MV-4-11 (cell line): ENCODE measurements at regions not wholly inside any gene's neighbourhood (a gene's known extent, or its start where the extent isn't known, plus 50 kb on each side); places are given as distances from the start of the nearest gene placed in this dataset.
A peak's percentile ranks its signal among the peaks of the same experiment; 100 is the strongest.
"Not testable (repeated sequence)": the region's sequence is repeated elsewhere in the genome, so short reads cannot be mapped to it uniquely, and the experiment has no call there.

ENCODE experiments used
- DNase-seq: peaks from one replicate; lab custom pipeline; 2025; lab: John Stamatoyannopoulos, UW

DNA sequence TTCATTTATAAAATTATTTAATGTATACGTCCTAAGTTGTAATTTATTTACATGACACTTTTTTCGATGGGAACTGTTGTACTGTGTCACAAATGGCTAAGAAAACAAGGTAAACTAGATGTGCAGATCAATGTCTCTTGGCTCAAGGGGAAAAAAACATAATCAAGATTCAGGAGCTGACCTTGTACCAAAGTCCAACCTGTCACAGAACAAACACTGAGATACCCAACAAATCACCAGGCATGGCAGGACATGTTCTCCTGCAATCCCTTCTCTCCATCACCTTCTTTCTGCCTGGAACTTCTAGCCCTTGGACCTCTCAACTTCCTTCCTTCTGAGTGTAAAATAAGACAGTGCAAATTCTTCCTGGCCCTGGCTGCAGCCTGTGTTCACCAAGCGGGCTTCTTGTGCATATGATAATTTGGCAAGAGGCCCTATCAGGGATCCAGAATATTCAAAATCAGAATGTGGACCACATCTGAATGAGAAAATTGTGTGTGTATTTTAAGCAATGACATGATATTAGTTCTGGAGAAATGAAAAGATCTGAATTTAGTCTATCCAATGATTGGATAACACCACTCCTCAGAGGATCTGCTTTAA, 445.9 kb downstream of the ZNF536 start:
- DNase-seq, result no peak

DNA sequence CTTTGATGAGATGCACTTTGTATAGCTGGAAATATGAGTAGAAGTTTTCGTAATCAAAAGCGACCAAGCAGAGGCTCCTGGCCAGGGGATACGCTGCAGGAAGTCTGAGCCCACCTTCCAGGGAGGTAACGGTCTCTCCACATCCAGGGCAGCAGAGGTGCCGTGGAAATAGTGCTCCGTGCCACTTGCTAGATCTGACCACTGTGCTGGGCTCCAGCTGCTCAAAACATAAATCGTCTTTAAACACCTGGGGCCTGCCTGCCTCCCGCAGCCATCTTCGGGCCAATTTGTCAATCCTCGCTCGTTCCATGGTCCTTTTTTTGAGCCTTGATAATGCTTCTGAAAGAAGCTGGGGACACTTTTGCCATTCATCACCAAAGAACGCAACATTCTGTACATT, 445.0 kb downstream of the ZNF536 start:
- DNase-seq, result no peak

DNA sequence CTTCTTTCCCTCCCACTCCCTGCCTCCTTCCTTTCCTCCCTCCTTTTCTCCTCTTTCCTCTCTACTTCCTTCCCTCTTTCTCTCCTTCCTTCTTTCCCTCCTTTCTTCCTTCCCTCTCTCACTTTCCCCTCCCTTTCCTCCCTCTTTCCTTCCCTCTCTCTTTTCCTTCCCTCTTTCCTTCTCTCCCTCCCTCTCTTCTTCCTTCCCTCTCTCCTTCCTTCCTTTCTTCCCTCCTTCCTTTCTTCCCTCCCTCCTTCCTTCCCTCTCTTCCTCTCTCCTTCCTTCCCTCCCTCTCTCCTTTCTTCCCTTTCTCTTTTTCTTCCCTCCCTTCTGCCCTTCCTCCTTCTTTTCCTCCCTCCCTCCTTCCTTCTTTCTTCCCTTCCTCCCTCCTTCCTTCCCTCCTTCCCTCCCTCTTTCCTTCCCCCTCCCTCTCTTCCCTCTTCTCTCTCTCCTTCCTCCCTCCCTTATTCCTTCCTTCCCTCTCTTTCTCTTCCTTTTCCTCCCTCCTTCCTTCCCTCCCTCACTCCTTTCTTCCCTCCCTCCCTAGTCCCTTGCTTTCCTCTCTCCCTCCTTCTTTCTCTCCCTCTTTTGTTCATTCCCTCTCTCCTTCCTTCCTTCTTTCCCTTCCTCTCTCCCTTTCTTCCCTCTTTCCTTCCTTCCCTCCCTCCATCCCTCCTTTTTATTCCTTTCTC, 443.9 kb downstream of the ZNF536 start:
- no peak for DNase-seq

DNA sequence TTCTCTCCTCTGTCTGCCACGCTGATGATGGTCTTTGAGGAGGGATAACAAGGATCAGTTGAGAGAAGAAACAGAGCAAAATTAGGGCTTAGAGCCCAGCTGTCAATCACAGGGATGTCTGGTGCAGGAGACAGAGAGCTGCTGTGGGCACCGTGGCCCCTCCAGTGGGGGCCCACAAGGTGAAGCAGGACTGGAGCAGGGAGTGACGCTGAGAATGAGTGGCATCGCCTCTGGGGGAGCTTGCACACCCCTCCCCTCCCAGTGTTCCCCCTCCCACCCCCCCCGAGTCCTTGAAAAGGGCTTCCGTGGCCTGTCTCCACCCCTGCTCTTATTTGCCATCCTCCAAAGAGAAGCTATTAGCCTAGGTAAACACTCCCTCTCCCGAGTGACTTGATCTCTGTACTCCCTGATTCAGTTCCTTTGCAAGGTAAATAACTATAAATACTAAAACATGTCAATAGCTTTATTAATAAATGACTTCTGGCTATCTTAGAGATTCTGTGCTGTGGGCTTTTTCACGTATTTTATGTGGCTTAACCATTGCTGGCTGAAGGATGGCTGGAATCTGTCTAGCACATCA, 440.0 kb downstream of the ZNF536 start:
- no peak for DNase-seq

DNA sequence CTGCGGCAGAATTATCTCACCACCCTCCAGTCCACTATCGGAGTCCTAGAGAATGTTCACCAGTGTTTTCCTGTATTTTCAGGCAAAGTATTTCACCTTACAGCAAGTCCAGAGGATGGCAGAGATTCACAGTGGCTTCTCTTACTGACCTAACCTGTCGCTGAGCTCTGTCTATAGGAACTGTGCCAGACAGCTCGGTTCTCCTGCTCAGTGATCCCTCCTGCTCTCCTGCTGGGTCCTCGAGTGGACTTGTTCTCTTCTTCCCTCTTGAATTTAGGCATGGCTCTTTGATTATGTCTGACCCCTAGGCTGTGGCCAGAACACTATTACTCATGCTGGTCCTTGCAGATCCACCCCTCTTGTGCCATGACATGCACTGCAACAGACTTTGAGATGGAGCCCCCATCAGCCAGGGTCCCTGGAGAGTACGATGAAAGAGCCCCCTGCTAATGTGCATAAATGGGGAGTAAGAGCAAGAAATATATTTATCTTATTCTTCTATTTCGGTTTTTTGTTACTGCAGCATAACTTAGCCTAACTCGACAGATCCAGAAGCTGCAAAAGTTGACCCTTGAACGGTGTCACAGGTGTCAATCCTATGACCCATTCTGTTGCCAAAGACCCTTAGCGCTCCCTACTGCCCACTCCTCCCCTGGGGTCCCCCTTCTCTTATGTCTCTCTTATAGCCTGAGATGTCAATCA, 439.4 kb downstream of the ZNF536 start:
- no peak for DNase-seq

DNA sequence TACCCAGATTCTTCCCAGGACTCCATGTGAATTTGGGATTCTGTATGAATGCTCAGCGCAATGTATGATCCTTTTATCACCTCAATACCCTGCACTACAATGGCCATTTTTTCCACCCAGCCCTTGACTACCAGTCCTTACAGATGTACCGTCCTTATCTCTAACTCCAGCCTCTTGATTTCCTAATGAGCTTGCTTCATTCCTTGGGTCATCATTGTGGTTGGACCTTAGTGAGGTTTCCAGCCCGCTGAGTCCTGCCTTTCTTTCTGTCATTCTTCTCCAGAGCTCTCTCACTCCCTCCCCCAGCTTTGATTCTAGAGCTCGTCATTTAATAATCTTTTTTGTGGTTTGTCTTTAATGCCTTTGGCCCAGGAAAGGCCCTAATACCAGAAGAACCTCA, 438.5 kb downstream of the ZNF536 start:
- DNase-seq, result peak; percentile 39

DNA sequence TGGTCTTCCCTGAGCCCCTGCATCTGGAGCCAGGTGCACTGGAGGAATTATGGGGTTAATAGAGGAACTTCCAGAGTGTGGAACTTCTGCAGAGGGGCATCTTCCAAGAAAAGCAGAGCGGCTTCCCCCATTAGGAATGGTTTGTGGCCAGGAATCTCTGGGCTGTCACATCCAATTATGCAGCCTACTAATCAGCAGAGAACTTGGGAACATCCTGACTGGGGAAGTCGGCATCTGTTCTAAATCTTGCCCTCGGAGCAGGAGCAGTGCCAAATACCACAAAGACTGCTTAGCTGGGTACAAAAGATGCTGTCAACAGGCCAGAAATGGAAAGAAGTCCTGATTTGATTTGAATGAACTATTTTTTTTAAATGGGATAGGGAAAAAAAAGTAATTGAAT, 435.1 kb downstream of the ZNF536 start:
- no peak for DNase-seq

DNA sequence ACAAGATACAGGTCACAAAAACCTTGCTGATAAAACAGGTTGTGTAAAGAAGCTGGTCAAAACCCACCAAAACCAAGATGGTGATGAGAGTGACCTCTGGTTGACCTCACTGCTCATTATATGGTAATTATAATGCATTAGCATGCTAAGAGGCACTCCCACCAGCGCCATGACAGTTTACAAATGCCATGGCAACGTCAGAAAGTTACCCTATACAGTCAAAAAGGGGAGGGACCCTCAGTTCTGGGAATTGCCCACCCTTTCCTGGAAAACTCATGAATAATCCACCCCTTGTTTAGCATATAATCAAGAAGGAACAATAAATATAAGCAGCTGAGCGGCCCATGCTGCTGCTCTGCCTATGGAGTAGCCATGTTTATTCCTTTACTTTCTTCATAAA, 434.1 kb downstream of the ZNF536 start:
- no peak for DNase-seq

DNA sequence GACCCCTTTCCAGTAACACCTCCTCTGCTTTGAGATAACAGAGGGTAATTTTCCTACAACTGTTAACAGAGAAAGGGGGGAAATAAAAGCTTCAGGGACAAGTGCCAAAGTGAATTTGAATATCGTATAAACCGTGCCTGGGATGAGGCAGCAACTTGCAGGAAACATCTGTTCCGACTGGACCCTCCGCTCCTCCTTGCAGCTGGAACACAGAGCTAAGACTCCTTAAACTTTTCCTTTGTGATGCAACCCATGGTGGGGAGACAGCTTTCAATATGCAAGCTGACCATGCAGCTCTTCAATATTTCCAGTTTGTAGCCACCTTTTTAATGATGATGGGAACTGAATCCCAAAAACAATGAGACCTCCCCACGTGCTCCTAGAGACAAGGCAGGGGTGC, 432.6 kb downstream of the ZNF536 start:
- DNase-seq, result no peak

DNA sequence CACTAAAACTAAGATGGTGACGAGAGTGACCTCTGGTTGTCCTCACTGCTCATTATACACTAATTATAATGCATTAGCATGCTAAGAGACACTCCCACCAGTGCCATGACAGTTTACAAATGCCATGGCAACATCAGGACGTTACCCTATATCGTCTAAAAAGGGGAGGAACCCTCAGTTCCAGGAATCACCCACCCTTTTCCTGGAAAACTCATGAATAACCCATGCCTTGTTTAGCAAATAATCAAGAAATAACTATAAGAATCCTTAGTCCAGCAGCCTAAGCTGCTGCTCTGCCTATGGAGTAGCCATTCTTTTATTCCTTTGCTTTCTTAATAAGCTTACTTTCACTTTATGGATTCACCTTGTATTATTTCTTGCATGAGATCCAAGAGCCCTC, 432.1 kb downstream of the ZNF536 start:
- DNase-seq, result not testable (repeated sequence)

DNA sequence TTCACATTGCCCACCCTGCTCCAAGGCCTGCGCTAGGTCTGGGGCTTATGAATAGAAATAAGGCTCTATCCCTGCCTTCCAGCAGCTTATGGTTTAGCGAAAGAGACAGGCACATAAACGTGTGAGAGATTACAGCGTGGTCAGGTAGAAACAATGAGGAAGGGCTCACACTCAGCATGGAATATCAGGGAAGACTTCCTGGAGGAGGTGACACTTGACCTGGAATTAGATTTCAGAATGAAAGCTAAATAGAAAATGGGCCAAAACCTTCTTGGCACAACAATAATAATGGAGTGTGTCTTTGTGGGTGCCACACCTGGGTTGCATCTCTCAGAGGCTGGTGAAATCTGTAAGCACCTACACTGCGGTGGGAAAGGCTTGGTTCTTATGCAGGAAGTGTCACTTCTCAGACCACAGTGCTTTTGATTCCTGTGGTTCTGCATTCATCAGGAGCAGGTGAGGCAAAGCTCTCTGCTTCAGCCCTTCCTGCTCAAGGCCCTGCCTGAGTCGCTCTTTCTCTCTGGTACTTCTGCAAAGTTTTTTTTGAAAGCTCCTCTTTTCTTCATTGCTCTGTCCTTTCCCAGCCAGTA, 430.3 kb downstream of the ZNF536 start:
- DNase-seq, result no peak

DNA sequence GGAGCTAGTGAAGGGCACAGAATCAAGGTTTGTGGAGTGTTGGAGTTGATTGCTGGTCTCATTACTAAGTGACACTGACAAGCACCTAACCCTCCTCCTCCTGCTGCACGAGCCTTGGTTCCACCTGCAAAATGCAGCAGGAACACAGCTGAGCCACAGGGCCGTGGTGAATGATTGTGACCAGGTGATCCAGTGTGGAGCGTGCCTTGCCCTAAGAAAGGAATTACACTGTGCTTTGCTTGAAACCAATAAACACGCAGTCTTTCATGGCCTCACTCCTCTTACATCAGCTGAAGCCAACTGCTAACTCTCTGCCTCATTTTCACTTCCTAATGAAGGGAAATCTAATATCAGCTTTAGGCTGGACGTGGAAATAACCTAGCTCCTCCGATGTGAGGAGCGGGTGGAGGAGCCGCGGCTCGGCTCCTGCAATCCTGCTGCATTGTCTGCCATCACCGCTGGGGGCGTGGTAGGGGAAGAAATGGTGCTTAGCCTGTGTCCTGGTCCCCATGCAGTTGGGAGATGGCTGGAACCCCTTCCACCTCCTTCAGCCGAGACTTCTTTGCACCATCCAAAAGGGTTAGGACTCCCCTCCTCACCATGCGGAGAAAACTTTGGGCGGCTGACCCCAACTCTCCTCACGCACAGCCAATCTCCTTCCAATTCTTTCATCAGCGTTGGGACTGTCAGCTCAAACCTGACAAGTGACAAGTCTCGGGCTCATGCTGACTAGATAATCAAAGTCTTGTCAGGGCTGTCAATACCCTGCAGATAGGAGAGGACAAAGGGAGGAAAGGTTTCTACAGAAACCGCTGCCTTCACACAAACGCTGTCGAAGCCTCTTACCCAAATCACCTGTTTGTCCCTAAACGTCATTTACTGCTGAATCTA, 427.9 kb downstream of the ZNF536 start:
- DNase-seq, result peak; percentile 35

DNA sequence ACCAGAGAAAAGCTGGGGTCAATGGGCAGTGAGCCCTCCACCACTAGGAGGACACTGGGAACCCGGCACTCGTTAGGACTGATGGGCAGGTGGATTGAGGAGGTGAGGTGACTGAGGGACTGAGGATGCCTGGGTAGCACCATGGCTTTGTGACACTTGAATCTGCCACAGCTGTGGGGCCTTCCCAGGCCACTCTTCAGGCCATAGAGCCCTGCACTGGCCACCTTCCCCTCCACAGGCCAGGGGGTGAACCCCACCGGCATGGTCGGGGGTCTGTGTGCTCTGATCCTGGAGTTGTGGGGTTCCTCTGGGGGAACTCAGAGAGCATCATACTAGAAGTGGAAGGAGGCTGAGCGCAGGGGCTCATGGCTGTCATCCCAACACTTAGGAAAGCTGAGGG, 423.5 kb downstream of the ZNF536 start:
- no peak for DNase-seq

DNA sequence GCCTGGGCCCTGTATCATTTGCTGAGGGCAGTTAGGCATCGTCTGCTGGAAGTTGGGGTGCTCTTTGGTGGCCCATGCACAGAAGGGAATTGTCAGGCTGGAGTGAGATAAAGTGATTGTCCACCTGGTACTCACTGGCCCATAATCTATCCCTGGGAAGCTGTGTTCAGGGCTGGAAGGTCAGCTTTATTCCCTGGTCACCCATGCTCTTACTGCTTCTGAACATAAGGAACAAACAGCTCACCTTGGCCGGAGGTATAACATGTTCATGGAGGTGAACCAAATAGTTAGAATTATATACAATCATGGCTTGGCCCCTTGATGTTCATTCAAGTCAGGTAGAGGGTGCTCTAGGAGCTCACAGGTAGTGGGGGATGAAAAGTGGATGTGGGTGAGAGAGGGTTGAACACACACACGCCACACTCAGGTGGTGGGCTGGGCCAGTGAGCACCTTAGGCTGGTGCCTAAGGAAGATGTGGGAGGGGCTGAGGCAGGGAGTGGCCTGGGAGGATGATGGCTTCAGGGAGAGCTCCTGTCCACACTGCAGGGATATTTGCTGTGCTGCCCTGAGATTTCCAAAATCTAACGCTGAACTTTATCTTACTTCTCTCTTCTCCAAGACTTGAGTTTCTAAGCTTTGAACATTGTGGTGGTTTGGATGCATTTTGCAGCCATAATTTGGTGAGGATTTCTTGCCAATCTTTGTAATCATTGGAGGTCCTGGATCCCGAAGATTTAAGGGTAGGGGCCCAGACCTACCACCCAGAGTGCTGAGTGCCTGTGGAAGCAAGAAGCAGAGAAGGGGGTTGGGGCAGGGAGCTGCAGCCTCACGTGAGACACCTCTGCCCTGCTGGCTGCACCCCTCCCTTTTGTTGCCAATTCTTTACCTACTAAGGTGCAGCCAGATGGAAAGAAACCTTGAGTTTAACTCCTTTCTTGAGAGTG, 420.6 kb downstream of the ZNF536 start:
- DNase-seq, result no peak

DNA sequence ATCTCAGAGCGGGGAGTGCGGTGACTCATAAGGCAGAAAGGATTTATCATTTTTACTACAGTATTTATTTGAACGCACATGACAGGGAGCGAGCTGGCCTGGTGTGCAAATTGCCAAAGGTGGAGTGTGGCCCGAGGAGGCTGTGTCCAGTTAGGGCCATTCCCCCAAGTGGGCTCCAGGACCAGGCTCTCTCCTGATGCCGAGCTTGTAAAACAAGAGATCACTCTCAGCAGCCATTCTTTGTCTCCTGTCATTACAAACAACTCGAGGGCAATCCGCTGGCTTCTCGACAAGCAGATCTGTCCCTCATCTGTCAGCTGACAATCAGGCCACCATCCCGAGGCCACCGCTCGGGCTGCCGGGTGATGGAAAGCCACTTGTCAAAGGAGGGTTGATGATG, 418.9 kb downstream of the ZNF536 start:
- DNase-seq, result no peak

DNA sequence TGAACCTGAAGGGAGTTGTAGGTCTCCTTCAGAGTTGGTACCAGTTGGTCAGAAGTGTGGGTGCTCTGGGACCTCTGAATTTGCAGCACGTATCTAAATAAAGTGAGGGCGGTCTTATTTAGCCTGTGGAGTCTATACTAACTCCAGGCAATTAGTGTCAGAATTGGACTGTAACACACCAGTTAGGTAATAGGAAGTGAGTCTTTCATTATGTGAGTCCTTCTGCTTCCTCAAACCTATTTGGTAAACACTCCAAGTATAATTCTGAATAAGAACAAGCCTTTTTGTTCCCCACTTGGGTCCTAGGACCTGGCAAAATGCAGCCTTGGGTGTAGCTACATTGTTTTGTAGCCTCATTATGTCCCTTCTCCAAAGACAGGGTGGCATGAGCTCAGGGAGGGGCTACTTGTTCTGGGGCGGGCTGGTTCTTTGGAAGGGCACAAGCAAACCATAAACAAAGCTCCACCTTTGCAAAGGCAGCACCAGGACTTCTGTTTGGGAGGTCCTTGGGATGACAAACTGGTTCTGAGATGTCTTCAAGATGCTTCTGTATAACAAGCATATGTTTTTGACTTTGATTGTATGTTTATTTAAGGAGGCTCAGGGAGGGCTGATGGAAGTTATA, 418.0 kb downstream of the ZNF536 start:
- DNase-seq, result peak; percentile 84

DNA sequence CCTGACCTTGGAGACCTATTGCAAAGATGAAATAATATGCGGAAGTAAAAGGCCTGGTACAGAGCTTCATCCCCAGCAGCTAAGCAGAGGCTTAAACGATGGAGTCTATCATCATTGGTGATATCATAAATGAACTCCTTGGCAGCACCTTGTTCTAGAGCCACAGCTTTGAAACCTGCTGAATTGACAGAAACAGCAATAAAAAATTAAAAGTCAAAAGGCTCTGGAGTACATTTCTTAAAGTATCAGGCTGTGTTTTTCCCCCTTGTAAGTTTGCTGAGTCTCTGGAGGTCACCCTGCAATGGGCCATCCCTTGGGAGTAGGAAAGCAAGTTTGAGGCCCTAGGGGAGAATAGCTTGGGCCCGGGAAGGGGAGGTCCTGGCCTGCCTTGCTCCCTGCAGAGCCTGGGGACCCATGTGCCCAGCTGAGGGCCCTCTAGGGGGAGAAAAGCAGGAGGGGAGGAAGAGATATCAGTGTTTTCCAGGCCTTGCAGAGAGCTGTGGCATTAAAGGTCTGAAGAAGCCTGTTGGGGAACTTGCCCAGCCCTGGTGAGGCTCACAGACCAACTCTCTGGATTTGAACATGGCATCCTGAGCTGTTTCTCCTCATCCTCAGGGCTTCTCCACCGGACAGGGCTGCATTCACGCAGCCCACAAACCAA, 416.1 kb downstream of the ZNF536 start:
- no peak for DNase-seq

DNA sequence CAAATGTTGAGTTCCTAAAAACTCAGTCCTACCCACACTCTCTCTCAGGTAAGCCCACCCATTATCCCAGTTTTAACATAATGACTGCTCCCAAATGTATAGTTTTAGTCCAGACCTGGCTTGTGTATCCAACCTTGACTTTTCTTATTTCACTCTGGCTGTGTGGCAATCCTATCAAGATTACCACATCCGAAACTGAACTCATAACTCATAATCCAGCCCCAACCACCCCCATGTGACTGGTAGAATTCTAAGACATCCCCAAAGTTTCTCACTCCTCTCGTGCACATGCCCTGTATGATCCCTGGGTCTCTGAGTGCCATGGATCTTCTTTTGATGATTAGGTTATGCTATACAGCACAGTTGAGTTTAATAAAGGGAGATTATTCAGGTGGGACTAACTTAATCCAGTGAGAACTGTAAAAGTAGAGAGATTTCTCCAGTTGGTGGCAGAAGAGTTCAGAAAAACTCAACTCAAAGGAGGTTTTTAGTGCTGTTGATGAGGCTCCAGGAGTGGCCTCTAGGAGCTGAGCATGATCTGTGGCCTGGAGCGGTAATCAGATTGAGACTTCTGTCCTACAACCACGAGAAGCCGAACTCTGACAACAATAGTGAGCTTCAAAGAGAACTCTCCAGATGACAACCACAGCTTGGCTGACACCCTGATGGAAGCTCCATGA, 413.4 kb downstream of the ZNF536 start:
- DNase-seq, result peak; percentile 81
